ENCODE measurements at regions not wholly inside any gene's neighbourhood (a gene's known extent, or its start where the extent isn't known, plus 50 kb on each side); places are given as distances from the start of the nearest gene placed in this dataset.
A peak's percentile ranks its signal among the peaks of the same experiment; 100 is the strongest.

GRCh38 chr2:78070693-78071092 is 548.5 kb upstream of the LRRTM4 start:
- no peaks in the 10 kb centered on the region for H3K36me3 Mint-ChIP-seq (ENCODE audit: insufficient read depth)
- no peaks in the 10 kb centered on the region for H3K27me3 Mint-ChIP-seq
- H3K9me3 Mint-ChIP-seq (ENCODE audit: low read depth), result peaks cover 5% of the 10 kb centered on the region
- peaks cover 1% of the 10 kb centered on the region for H3K4me1 Mint-ChIP-seq (ENCODE audit: low read depth)
- peak overlapping the region; percentile 57 for H3K27ac Mint-ChIP-seq
- DNase-seq (ENCODE audit: low spot score, unreplicated experiment), result no peak
- H3K4me3 Mint-ChIP-seq (ENCODE audit: low read depth), result no peak overlapping the region
- no peak for TF ChIP-seq CTCF (IDR thresholded peaks at IDR 0.05; ENCODE audit: unreplicated experiment)

- no peak for TF ChIP-seq CTCF (IDR thresholded peaks at IDR 0.05; ENCODE audit: unreplicated experiment)
- Mint-ChIP-seq H3K27ac (no peak overlapping the region), H3K36me3 (ENCODE audit: insufficient read depth) (no peaks in the 10 kb centered on the region), H3K4me3 (ENCODE audit: low read depth) (no peak overlapping the region), H3K9me3 (ENCODE audit: low read depth) (peaks cover 5% of the 10 kb centered on the region), H3K27me3 (no peaks in the 10 kb centered on the region), H3K4me1 (ENCODE audit: low read depth) (no peaks in the 10 kb centered on the region)
- DNase-seq (ENCODE audit: low spot score, unreplicated experiment), result no peak
These were observed 555.5 kb upstream of the LRRTM4 start for GRCh38 chr2:78077633-78078032.

GRCh38 chr2:78082555-78082954 is 560.4 kb upstream of the LRRTM4 start:
- Mint-ChIP-seq H3K4me1 (ENCODE audit: low read depth) (no peaks in the 10 kb centered on the region), H3K9me3 (ENCODE audit: low read depth) (peaks cover 3% of the 10 kb centered on the region), H3K36me3 (ENCODE audit: insufficient read depth) (no peaks in the 10 kb centered on the region), H3K27me3 (no peaks in the 10 kb centered on the region), H3K27ac (no peak overlapping the region), H3K4me3 (ENCODE audit: low read depth) (no peak overlapping the region)
- DNase-seq (ENCODE audit: low spot score, unreplicated experiment), result no peak
- TF ChIP-seq CTCF (IDR thresholded peaks at IDR 0.05; ENCODE audit: unreplicated experiment), result no peak

GRCh38 chr2:78093436-78093835 is 571.3 kb upstream of the LRRTM4 start:
- H3K36me3 Mint-ChIP-seq (ENCODE audit: insufficient read depth), result no peaks in the 10 kb centered on the region
- H3K4me3 Mint-ChIP-seq (ENCODE audit: low read depth), result no peak overlapping the region
- no peak for TF ChIP-seq CTCF (IDR thresholded peaks at IDR 0.05; ENCODE audit: unreplicated experiment)
- no peaks in the 10 kb centered on the region for H3K4me1 Mint-ChIP-seq (ENCODE audit: low read depth)
- H3K27ac Mint-ChIP-seq, result no peak overlapping the region
- H3K27me3 Mint-ChIP-seq, result no peaks in the 10 kb centered on the region
- DNase-seq (ENCODE audit: low spot score, unreplicated experiment), result no peak
- no peaks in the 10 kb centered on the region for H3K9me3 Mint-ChIP-seq (ENCODE audit: low read depth)

- no peak overlapping the region for H3K27ac Mint-ChIP-seq
- TF ChIP-seq CTCF (IDR thresholded peaks at IDR 0.05; ENCODE audit: unreplicated experiment), result no peak
- no peak for DNase-seq (ENCODE audit: low spot score, unreplicated experiment)
- no peaks in the 10 kb centered on the region for H3K27me3 Mint-ChIP-seq
- no peaks in the 10 kb centered on the region for H3K4me1 Mint-ChIP-seq (ENCODE audit: low read depth)
- no peak overlapping the region for H3K4me3 Mint-ChIP-seq (ENCODE audit: low read depth)
- H3K36me3 Mint-ChIP-seq (ENCODE audit: insufficient read depth), result no peaks in the 10 kb centered on the region
- H3K9me3 Mint-ChIP-seq (ENCODE audit: low read depth), result peaks cover 14% of the 10 kb centered on the region
These were observed 587.1 kb upstream of the LRRTM4 start for GRCh38 chr2:78109272-78109671.
